H1 (cell line): ENCODE measurements at regions not wholly inside any gene's neighbourhood (a gene's known extent, or its start where the extent isn't known, plus 50 kb on each side); places are given as distances from the start of the nearest gene placed in this dataset.
A peak's percentile ranks its signal among the peaks of the same experiment; 100 is the strongest.

Experiments used
- CTCF ChIA-PET: fragments of 300-600 bp; sonication (Branson Sonifier 250); formaldehyde crosslinking; loops from one replicate; lab custom pipeline; 2021; ENCODE audit not compliant: partially characterized antibody; lab: Charles Lee
- POLR2A ChIA-PET: fragments of 300-600 bp; sonication (Branson Sonifier 250); formaldehyde crosslinking; loops from one replicate; lab custom pipeline; 2021; ENCODE audit warnings: inconsistent platforms; ENCODE audit not compliant: partially characterized antibody; lab: Charles Lee
- DNase-seq, 2 experiments: peaks; one replicate each; pipeline versions ENCODE4 v3.0.0 to v3.0.0-alpha.2; 2010 to 2022; ENCODE audit warnings: low spot score in 2 of 2, low read depth in 1 of 2, mixed read lengths in 1 of 2
- FAIRE-seq: peaks from 2 replicates; lab custom pipeline; 2011; peaks lifted over from hg19 to GRCh38; lab: Jason Lieb, UNC
- H2AFZ ChIP-seq: 2 replicates; pipeline ENCODE4 v1.8.1; 2012; ENCODE audit warnings: low read length, inconsistent platforms
- H2AK5ac ChIP-seq: 2 replicates; pipeline ENCODE4 v1.6.1; 2013; ENCODE audit warnings: low read depth, low read length
- H2BK120ac ChIP-seq: replicated peaks from 2 replicates; pipeline ENCODE3; 2013; ENCODE audit warnings: low read depth, low read length, inconsistent platforms
- H2BK12ac ChIP-seq: 2 replicates; pipeline ENCODE4 v1.6.1; 2013; ENCODE audit warnings: low read depth, low read length
- H2BK15ac ChIP-seq: 2 replicates; pipeline ENCODE4 v1.6.1; 2013; ENCODE audit warnings: low read length
- H2BK20ac ChIP-seq: 2 replicates; pipeline ENCODE4 v1.6.1; 2013; ENCODE audit warnings: low read length
- H2BK5ac ChIP-seq: 2 replicates; pipeline ENCODE4 v1.6.1; 2013; ENCODE audit warnings: low read depth, low read length
- H3K14ac ChIP-seq: 2 replicates; pipeline ENCODE4 v1.6.1; 2013; ENCODE audit warnings: inconsistent platforms; ENCODE audit not compliant: insufficient read length
- H3K18ac ChIP-seq: 2 replicates; pipeline ENCODE4 v1.6.1; 2013; ENCODE audit warnings: low read length; ENCODE audit errors: extremely low read depth
- H3K23ac ChIP-seq: 2 replicates; pipeline ENCODE4 v1.6.1; 2013; ENCODE audit warnings: inconsistent platforms; ENCODE audit not compliant: insufficient read length
- H3K23me2 ChIP-seq: 2 replicates; pipeline ENCODE4 v1.6.1; 2013; ENCODE audit warnings: low read depth, low read length
- H3K27ac ChIP-seq: 2 replicates; pipeline ENCODE4 v1.6.1; 2011; ENCODE audit warnings: low read depth, low read length, inconsistent platforms
- H3K27me3 ChIP-seq, 4 experiments: replicated peaks in 1 of 4; 1 replicate in 1 of 4; 2 replicates in 3 of 4; pipeline versions ENCODE4 v1.6.1 to v1.8.1; 2011 to 2013; ENCODE audit warnings: low read length in 3 of 4, mild to moderate bottlenecking in 3 of 4, inconsistent platforms in 2 of 4, mixed read lengths in 2 of 4, moderate library complexity in 1 of 4; ENCODE audit not compliant: control insufficient read depth in 3 of 4, insufficient read depth in 3 of 4; ENCODE audit errors: extremely low read depth in 1 of 4
- H3K36me3 ChIP-seq, 4 experiments: 2 replicates each; pipeline versions ENCODE4 v1.6.1 to v1.8.1; 2011 to 2013; ENCODE audit warnings: mild to moderate bottlenecking in 4 of 4, low read length in 3 of 4, moderate library complexity in 2 of 4, control low read depth in 1 of 4, inconsistent platforms in 1 of 4; ENCODE audit not compliant: insufficient read depth in 4 of 4, control insufficient read depth in 2 of 4
- H3K4ac ChIP-seq: replicated peaks from 2 replicates; pipeline ENCODE3; 2013; ENCODE audit warnings: low read length, low read depth, mixed read lengths, inconsistent platforms; ENCODE audit not compliant: insufficient read length
- H3K4me1 ChIP-seq, 4 experiments: replicated peaks in 1 of 4; 1 replicate in 1 of 4; 2 replicates in 3 of 4; pipeline versions ENCODE4 v1.6.1 to v1.8.1; 2011 to 2013; ENCODE audit warnings: low read length in 3 of 4, inconsistent platforms in 2 of 4, mixed read lengths in 1 of 4; ENCODE audit not compliant: insufficient read depth in 4 of 4, control insufficient read depth in 3 of 4
- H3K4me2 ChIP-seq, 2 experiments: 2 replicates each; pipeline versions ENCODE4 v1.6.1 to v1.8.1; 2011 to 2013; ENCODE audit warnings: low read depth in 2 of 2, low read length in 2 of 2, control low read depth in 1 of 2, inconsistent platforms in 1 of 2, mild to moderate bottlenecking in 1 of 2; ENCODE audit not compliant: insufficient read depth in 1 of 2
- H3K4me3 ChIP-seq, 4 experiments: fragments of 200-600, 300-600 bp in 1 of 4; sonication (generic), shearing (Covaris generic), sonication (Bioruptor Twin) in 1 of 4; 2 replicates each; pipeline versions ENCODE4 v1.5.1 to v1.8.1; 2011 to 2016; ENCODE audit warnings: low read length in 4 of 4, low read depth in 3 of 4, control low read depth in 2 of 4, inconsistent platforms in 2 of 4, mild to moderate bottlenecking in 2 of 4, mixed read lengths in 1 of 4, moderate library complexity in 1 of 4; ENCODE audit not compliant: insufficient read depth in 2 of 4; ENCODE audit errors: extremely low read depth in 1 of 4
- H3K56ac ChIP-seq: replicated peaks from 2 replicates; pipeline ENCODE3; 2013; ENCODE audit warnings: low read depth, mild to moderate bottlenecking, mixed read lengths, low read length, inconsistent platforms; ENCODE audit not compliant: insufficient read length
- H3K79me1 ChIP-seq: 2 replicates; pipeline ENCODE4 v1.6.1; 2013; ENCODE audit warnings: low read depth, low read length, control low read depth
- H3K79me2 ChIP-seq, 2 experiments: 2 replicates each; pipeline versions ENCODE4 v1.6.1 to v1.8.1; 2012 to 2013; ENCODE audit warnings: low read length in 2 of 2, mild to moderate bottlenecking in 2 of 2, inconsistent platforms in 1 of 2; ENCODE audit not compliant: insufficient read depth in 2 of 2, control insufficient read depth in 1 of 2
- H3K9ac ChIP-seq, 4 experiments: replicated peaks in 1 of 4; 1 replicate in 1 of 4; 2 replicates in 3 of 4; pipeline versions ENCODE4 v1.6.1 to v1.8.1; 2011 to 2013; ENCODE audit warnings: low read depth in 3 of 4, low read length in 3 of 4, control low read depth in 2 of 4, mild to moderate bottlenecking in 2 of 4, moderate library complexity in 2 of 4, inconsistent platforms in 1 of 4; ENCODE audit errors: extremely low read depth in 1 of 4
- H3K9me3 ChIP-seq, 2 experiments: 2 replicates each; pipeline versions ENCODE4 v1.6.1 to v1.8.1; 2012 to 2013; ENCODE audit warnings: mild to moderate bottlenecking in 2 of 2, moderate library complexity in 2 of 2, control low read depth in 1 of 2, inconsistent platforms in 1 of 2, low read depth in 1 of 2, low read length in 1 of 2, mixed read lengths in 1 of 2; ENCODE audit not compliant: insufficient read depth in 2 of 2
- H4K20me1 ChIP-seq, 2 experiments: replicated peaks in 1 of 2; 2 replicates each; pipeline versions ENCODE3 to v1.8.1; 2011 to 2013; ENCODE audit warnings: inconsistent platforms in 2 of 2, low read length in 2 of 2, mild to moderate bottlenecking in 1 of 2; ENCODE audit not compliant: insufficient read depth in 2 of 2, control insufficient read depth in 1 of 2
- H4K5ac ChIP-seq: 2 replicates; pipeline ENCODE4 v1.6.1; 2013; ENCODE audit warnings: low read length, low read depth, mixed read lengths, inconsistent platforms; ENCODE audit not compliant: insufficient read length
- H4K8ac ChIP-seq: 2 replicates; pipeline ENCODE4 v1.8.0; 2013; ENCODE audit warnings: mild to moderate bottlenecking, moderate library complexity, low read length, inconsistent platforms; ENCODE audit not compliant: insufficient read depth; ENCODE audit errors: extremely low read depth
- H4K91ac ChIP-seq: replicated peaks from 2 replicates; pipeline ENCODE3; 2013; ENCODE audit warnings: low read length, mixed read lengths, inconsistent platforms; ENCODE audit not compliant: insufficient read length
- BRCA1 ChIP-seq: IDR thresholded peaks from 2 replicates; pipeline ENCODE4 v1.6.1; 2012; ENCODE audit warnings: low read depth, low read length, improper control_type of control experiment
- CBX5 ChIP-seq: fragments of 300-800, 300-1000 bp; sonication (generic); IDR thresholded peaks from 2 replicates; pipeline ENCODE4 v1.7.1; 2016; ENCODE audit warnings: antibody characterized with exemption, low read length, low read depth
- CREB1 ChIP-seq: IDR thresholded peaks from 2 replicates; pipeline ENCODE4 v1.6.1; 2012; ENCODE audit warnings: inconsistent platforms
- EGR1 ChIP-seq: IDR thresholded peaks from 2 replicates; pipeline ENCODE4 v1.6.1; 2011; ENCODE audit warnings: low read depth, low read length, borderline replicate concordance
- HDAC6 ChIP-seq: IDR thresholded peaks from one replicate; pipeline ENCODE4 v1.7.1; 2012; ENCODE audit warnings: low read depth, mild to moderate bottlenecking, inconsistent platforms, low read length, moderate library complexity
- JUN ChIP-seq: IDR thresholded peaks from 2 replicates; pipeline ENCODE4 v1.6.1; 2011; ENCODE audit warnings: low read depth, mild to moderate bottlenecking, improper control_type of control experiment, low read length
- KDM1A ChIP-seq: fragments of 200-600, 300-600 bp; sonication (generic); IDR thresholded peaks from 2 replicates; pipeline ENCODE4 v1.7.1; 2016; ENCODE audit warnings: mild to moderate bottlenecking, low read length, borderline replicate concordance
- SIX5 ChIP-seq: IDR thresholded peaks from 2 replicates; pipeline ENCODE4 v1.6.1; 2011; ENCODE audit warnings: mild to moderate bottlenecking, low read depth, low read length
- SP2 ChIP-seq: IDR thresholded peaks from 2 replicates; pipeline ENCODE4 v1.6.1; 2012; ENCODE audit warnings: mild to moderate bottlenecking, low read length, inconsistent platforms
- SRF ChIP-seq: IDR thresholded peaks from 2 replicates; pipeline ENCODE4 v1.6.1; 2011; ENCODE audit warnings: mild to moderate bottlenecking, low read depth, low read length, moderate library complexity
- SUZ12 ChIP-seq: fragments of 200-600 bp; sonication (generic); IDR thresholded peaks from 2 replicates; pipeline ENCODE4 v1.6.1; 2012; ENCODE audit warnings: mild to moderate bottlenecking, inconsistent platforms, low read length, moderate library complexity, mixed read lengths
- WGBS, 2 experiments: shearing (Covaris generic) in 1 of 2; methylation state at CpG; one replicate each; pipeline versions ENCODE4 v1.1.6 to v1.1.7; 2013 to 2015; ENCODE audit warnings: low lambda C conversion rate in 2 of 2, mixed read lengths in 2 of 2, inconsistent platforms in 1 of 2, low coverage in 1 of 2, missing lambda C conversion rate in 1 of 2; ENCODE audit not compliant: insufficient replicate concordance in 2 of 2, insufficient coverage in 1 of 2, insufficient read length in 1 of 2; ENCODE audit errors: extremely low coverage in 1 of 2, missing lambda C conversion rate in 1 of 2; 5-methylcytosine and 5-hydroxymethylcytosine counted together
- TF ChIP-seq, protein P1 (sequence below): IDR thresholded peaks from 2 replicates; pipeline ENCODE4 v1.6.1; 2012; ENCODE audit warnings: inconsistent platforms

- Histone ChIP-seq H3K4me1 (peaks cover 5 to 23% (median 13%) of the 10 kb centered on the region in 4 experiments), H3K79me1 (no peaks in the 10 kb centered on the region), H4K20me1 (no peaks in the 10 kb centered on the region), H4K91ac (peak overlapping the region; percentile 51), H3K4me2 (peak overlapping the region; percentile 52 to 65), H3K27ac (no peak overlapping the region), H3K56ac (no peak overlapping the region), H2AFZ (0 out of 2 replicates have a peak overlapping the region, but pooled peaks have one; percentile 24), H2BK15ac (no peak overlapping the region; the same call in 1 of the 2 replicates), H3K36me3 (no peaks in the 10 kb centered on the region), H3K79me2 (no peaks in the 10 kb centered on the region), H3K9ac (no peak overlapping the region), H3K4ac (no peak overlapping the region), H3K23ac (no peak overlapping the region), H2BK20ac (peak overlapping the region; percentile 6; the same call in 1 of the 2 replicates), H3K9me3 (peaks cover 0 to 7% of the 10 kb centered on the region in 2 experiments; a peak in 1 of 4 replicates), H2AK5ac (no peak overlapping the region), H4K8ac (peak overlapping the region; percentile 62; the same call in 1 of the 2 replicates), H3K4me3 (peak overlapping the region; percentile 13 to 32 (median 30); a peak in 4 of 8 replicates), H3K27me3 (peaks cover 0 to 19% (median 14%) of the 10 kb centered on the region in 4 experiments; a peak in 6 of 7 replicates), H2BK5ac (no peak overlapping the region), H3K23me2 (no peaks in the 10 kb centered on the region), H2BK12ac (peak overlapping the region; percentile 71; the same call in 1 of the 2 replicates), H4K5ac (no peak overlapping the region), H3K18ac (0 out of 2 replicates have a peak overlapping the region, but pooled peaks have one; percentile 19), H2BK120ac (peak overlapping the region; percentile 48), H3K14ac (no peak overlapping the region)
- DNase-seq (peak in 1 of 2 experiments; percentile 68), FAIRE-seq (no peak)
- ChIA-PET CTCF (interaction anchor here (0.7 to 5.7 kb wide), 11 partner anchors 10 to 167 kb away, joined by 3 to 27 read pairs (median 4); no protein-coding TSS in a partner anchor), POLR2A (interaction anchor here (0.7 to 1.5 kb wide), 6 partner anchors 10 to 103 kb away, joined by 3 to 6 read pairs (median 4); no protein-coding TSS in a partner anchor)
- WGBS, 2 experiments: 48% methylated on average over 47 of the region's 48 CpGs; no CpG with 5 or more reads in 1 of the 2 experiments
- TF ChIP-seq, protein P1, sequence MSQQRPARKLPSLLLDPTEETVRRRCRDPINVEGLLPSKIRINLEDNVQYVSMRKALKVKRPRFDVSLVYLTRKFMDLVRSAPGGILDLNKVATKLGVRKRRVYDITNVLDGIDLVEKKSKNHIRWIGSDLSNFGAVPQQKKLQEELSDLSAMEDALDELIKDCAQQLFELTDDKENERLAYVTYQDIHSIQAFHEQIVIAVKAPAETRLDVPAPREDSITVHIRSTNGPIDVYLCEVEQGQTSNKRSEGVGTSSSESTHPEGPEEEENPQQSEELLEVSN: 0 out of 2 replicates have a peak, but pooled peaks have one; percentile 26
- TF ChIP-seq JUN (no peak), SP2 (no peak), SRF (no peak), SIX5 (no peak), SUZ12 (no peak), BRCA1 (no peak), CBX5 (no peak), CREB1 (no peak), HDAC6 (no peak), EGR1 (no peak), KDM1A (no peak)
Observed at GRCh38 chr13:110812121-110812868, 98.8 kb downstream of the ING1 start.
